ENCODE measurements at regions not wholly inside any gene's neighbourhood (a gene's known extent, or its start where the extent isn't known, plus 50 kb on each side); places are given as distances from the start of the nearest gene placed in this dataset.

- TF ChIP-seq CTCF (IDR thresholded peaks at IDR 0.05) (no peak), POLR2A (IDR thresholded peaks at IDR 0.05) (no peak)
Measured at GRCh38 chr2:236393581-236393980, 129.4 kb upstream of the ASB18 start.

Measured in uterus (tissue), 2 donors.